Epithelial cell of proximal tubule (primary cell): ENCODE measurements at regions not wholly inside any gene's neighbourhood (a gene's known extent, or its start where the extent isn't known, plus 50 kb on each side); places are given as distances from the start of the nearest gene placed in this dataset.

Experiments
- DNase-seq: peaks from one replicate; pipeline ENCODE4 v3.0.0-alpha.2; 2011; ENCODE audit warnings: low read depth
- H3K4me3 ChIP-seq: 2 replicates; pipeline ENCODE4 v1.5.1; 2011; ENCODE audit warnings: low read depth, mild to moderate bottlenecking, low read length
- TF ChIP-seq, protein P1 (sequence below): conservative IDR thresholded peaks from 2 replicates; pipeline ENCODE4 v1.5.1; 2012; ENCODE audit warnings: low read depth, mild to moderate bottlenecking, low read length

DNA sequence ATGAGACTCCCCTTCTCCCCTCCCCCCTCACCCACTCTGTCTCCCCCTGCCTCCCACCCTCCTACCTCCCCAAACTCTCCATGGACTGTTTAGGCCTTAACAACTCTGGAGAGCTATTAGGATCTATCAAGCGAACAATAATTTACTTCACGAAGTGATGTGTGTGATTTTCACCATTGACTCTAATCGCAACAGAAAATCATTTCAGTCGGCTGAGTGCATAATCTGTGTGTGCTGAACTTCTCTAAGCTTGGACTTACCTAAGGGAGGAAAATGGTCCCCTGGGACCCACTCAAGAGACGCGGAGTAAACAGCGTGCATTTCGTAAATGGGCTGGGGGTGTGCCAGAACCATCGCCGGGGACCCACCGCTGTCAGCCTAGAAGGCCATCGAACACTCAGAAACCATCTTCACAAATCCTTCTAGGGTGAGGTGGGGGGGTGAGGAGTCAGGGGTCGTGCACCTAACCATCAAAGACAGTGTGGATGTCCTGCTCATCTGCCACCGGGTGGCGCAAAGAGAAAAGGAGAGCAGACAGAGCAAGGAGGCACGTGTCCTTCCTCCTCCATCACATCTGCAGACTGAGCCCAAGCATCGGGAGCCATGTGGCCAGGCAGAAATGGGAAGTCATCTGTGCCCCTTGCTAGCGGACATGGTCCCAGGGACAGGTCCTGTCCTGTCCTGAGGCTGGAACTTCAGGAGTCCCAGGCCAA lies 62.1 kb upstream of the NUP50 start:
- DNase-seq = no peak
- TF ChIP-seq, protein P1, sequence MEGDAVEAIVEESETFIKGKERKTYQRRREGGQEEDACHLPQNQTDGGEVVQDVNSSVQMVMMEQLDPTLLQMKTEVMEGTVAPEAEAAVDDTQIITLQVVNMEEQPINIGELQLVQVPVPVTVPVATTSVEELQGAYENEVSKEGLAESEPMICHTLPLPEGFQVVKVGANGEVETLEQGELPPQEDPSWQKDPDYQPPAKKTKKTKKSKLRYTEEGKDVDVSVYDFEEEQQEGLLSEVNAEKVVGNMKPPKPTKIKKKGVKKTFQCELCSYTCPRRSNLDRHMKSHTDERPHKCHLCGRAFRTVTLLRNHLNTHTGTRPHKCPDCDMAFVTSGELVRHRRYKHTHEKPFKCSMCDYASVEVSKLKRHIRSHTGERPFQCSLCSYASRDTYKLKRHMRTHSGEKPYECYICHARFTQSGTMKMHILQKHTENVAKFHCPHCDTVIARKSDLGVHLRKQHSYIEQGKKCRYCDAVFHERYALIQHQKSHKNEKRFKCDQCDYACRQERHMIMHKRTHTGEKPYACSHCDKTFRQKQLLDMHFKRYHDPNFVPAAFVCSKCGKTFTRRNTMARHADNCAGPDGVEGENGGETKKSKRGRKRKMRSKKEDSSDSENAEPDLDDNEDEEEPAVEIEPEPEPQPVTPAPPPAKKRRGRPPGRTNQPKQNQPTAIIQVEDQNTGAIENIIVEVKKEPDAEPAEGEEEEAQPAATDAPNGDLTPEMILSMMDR = peak; percentile 45
- no peak overlapping the region for H3K4me3 ChIP-seq

- no peak for DNase-seq
- TF ChIP-seq, protein P1 = no peak
- H3K4me3 ChIP-seq = no peak overlapping the region
These were observed 60.8 kb upstream of the NUP50 start for GRCh38 chr22:45102896-45103420.

DNA sequence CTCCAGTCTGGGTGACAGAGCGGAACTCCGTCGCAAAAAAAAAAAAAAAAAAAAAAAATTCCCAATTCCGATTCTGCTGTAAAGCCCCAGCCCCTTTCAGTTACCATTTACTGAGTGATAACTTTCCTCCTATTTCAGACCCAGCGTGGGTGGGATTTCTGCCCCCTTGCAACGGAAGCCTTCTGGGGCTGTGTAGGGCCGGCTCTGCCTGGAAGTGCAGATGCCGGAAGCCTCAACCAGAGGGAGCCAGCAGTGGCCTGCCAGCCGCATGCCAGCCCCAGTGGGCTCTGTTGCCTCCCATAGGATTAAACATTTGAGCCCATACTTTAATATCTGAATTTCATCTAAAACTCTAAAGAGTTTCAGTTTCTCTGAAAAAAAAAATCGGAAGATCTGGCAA lies 60.0 kb upstream of the NUP50 start:
- no peak overlapping the region for H3K4me3 ChIP-seq
- TF ChIP-seq, protein P1 = no peak
- DNase-seq = no peak

DNA sequence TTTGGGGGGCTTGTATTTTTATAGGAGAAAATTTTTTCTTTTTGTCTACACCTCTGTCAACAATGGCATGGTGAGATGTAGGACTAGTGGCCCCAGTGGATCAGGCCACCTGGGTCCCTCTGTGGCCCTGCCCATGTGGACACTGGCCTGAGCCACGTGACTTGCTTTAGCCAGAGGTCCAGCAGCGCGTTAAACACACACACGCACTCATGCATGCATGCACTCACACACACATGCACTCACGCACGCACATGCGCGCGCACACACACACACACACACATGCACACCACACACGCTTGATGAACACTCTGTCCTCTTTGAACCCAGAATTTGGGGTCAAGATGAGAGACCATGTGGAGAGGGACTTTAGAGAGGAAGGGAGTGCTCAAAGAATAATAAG lies 59.4 kb upstream of the NUP50 start:
- no peak for DNase-seq
- TF ChIP-seq, protein P1 = no peak
- H3K4me3 ChIP-seq = no peak overlapping the region

DNA sequence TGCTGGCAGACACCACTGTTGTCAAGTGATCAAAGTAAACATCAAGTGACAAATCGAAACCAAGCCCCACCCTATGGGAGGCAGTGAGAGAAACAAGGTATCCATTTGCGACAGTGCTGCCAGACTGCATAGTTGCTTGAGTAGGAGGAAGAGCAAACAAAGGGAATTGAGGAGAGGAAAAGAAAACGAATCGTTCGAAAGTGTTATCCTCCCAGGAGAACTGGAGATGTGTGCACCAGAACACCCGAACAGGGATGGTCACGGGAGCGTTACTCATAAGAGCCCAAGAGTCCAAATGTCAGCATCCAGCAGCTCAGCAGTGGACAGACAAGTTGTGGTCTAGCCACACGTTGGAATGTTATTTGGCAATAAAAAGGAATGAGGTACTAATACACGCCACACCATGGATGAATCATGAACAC lies 58.4 kb upstream of the NUP50 start:
- DNase-seq = no peak
- no peak overlapping the region for H3K4me3 ChIP-seq
- TF ChIP-seq, protein P1 = no peak

- DNase-seq = no peak
- TF ChIP-seq, protein P1 = no peak
- H3K4me3 ChIP-seq = no peak overlapping the region
These were observed 56.1 kb upstream of the NUP50 start for GRCh38 chr22:45107671-45108070.

DNA sequence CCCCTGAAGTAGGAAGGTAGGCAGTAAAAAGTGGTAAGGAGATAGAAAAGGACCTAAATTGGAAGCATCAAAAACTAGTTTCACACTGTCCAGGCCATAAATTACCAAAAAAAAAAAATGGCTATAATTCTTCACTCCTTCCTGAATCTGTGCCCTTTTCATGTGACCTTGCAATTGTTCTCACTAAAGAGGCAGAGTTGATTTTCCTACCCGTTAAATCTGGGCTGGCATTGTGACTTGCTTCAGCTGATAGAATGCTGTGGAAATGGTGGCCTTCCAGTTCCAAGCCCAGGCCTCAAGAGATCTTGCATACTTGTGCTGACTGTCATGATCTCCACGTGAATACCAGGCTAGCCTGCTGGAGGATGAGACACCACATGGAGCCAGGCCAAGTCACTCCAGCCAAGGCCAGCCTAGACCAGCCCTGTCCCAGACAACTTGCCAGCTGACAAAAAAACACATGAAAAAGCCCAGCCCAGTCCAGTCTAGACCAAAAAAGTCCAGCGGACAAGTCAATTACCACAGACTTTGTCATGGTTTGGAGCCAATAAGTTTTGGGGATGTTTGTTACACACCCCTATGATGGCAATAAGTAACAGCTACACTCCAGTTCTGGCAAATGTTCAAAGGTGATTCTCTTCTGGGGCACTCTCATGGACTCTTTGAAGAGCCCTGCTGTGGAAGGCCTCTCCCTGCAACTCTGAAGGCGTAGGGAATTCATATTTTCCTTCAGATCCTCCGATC lies 51.4 kb upstream of the NUP50 start:
- TF ChIP-seq, protein P1 = no peak
- no peak overlapping the region for H3K4me3 ChIP-seq
- no peak for DNase-seq
